Nucleus accumbens (tissue), 56 donors: ENCODE measurements at regions not wholly inside any gene's neighbourhood (a gene's known extent, or its start where the extent isn't known, plus 50 kb on each side); places are given as distances from the start of the nearest gene placed in this dataset.
"Not testable (repeated sequence)": the region's sequence is repeated elsewhere in the genome, so short reads cannot be mapped to it uniquely, and the experiment has no call there.

Experiments
- DNase-seq, 56 donors: peaks; one replicate each; lab custom pipeline; 2025; lab: John Stamatoyannopoulos, UW

DNA sequence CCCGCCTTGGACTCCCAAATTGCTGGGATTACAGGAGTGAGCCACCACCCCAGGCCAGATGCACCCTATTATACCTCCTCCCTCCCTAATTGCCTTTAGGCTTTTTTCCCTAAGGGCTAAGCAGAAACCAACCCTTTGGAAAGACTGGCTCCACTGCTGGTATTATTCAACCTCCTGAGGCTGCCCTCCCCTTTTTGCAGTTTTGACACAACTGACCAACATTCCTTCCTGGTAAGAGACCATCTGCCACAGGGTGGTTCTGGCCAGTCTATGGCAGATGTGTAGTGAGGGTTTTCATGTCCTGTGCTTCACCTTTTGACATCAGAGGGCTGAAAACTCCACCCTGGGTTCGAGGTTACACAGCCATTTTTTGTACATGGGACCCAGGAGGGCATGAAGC is 1785.3 kb upstream of the CELF4 start:
- no peak for DNase-seq

DNA sequence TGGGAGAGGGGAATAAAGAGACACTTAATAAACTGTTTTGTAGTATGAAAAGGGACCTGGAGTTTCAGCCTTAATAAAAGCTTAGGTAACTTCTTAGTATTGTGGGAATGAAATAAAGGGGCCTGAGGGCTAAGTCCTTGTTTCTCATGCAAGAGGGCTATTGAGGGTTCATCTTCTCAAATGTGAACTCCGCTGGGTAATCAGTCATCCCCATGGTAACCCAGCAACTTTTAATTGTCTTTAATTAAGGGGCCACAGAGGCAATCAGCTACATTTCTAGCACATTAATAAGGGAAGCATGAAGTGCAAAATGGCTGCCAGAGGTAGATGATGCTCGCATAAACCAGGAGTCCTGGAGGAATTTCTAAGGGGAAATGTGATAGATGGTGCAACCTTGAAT is 1784.2 kb upstream of the CELF4 start:
- DNase-seq = no peak

DNA sequence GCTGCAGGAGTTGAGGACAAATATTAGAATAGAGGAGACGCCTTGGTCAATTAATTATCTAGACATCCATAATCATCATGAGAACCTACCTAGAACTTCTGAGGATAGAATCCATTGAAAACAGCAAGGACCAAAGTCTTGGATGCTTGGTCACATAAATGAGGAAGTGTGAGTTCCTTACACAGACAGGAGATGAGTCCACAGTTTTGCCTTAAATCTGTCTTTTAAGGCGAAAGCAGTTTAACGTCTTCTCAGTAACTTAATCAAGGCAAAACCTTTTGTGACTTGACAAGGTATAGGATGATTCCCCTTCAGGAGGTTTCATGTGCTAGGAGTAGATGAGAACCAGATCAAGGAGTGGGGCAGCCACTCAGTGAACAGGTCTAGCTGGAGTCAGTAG is 1783.2 kb upstream of the CELF4 start:
- DNase-seq = no peak

DNA sequence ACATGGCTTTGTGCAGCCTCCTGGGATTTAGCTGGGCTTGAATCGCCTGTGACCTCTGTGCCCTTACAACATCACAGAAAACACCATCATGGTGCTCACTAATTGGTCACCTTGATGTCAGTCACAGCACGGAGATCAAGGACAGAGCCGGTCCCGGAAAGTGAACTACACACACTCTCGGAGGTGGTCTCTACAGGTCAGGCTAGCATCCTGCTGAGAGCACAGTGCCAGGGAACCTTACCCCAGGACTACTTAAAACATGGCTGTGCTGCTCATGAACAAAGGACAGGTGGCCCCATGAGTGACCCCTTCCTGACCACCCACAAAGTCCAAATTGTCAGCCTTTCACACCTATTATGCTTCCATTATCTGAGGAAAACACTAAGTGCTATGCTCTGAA is 1782.1 kb upstream of the CELF4 start:
- no peak for DNase-seq

DNA sequence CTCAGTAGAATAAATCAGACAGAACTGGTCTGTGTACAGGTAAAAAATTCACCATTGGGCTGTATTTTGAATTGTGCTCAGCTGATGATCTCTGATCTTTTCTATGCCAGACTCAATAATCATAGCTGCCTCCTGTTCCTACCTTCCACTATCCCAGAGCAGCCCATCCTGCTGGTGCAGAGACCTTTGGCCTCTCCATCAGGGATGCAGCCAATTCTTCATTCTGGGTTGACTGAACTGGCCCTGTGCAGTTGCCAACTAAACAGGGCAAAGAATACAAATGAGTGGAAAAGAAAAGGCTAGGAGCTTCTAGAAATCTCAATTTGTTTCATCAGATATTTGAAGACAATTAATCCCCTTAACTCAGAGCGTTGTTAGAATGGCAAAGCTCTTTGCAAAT is 1781.3 kb upstream of the CELF4 start:
- DNase-seq = peak in 5 of 56 donors; percentile 0 to 18 (median 4)

DNA sequence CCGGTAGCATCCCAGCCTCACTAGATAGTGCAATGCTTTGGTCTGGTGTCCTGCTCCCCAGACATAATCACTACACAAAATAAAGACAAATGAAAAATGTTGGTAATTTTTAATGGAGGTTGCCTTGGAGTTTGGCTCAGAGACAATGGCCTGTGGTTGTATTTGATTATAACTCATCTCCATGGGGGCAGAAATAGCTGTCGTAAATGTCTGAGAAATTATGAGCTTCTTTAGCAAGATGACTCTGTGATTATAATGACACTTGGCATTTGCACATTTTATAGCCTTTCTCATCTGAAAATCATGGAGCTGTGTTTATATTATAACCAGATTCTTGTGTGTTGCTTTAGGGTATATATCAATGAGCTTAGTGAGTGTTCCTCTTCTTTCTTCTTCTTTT is 1779.7 kb upstream of the CELF4 start:
- DNase-seq = no peak

DNA sequence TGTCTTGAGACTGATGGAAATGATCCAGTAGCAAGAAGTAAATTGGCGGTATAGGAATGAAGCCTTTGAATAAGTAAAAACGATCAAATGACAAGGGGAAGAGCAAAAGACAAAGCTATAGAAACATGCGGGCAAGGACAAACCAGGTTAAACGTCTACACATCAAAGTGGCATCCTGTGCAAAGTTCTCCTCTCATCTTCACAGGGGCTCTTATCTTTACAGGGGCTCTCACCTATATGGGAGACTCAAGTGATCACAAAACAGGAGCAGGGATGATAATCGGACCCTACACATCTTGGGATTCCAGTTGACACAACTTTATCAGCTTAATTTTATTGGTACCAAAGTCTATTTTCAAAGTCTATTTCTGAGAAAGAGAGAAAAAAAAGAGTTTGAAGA is 1778.9 kb upstream of the CELF4 start:
- DNase-seq = no peak

DNA sequence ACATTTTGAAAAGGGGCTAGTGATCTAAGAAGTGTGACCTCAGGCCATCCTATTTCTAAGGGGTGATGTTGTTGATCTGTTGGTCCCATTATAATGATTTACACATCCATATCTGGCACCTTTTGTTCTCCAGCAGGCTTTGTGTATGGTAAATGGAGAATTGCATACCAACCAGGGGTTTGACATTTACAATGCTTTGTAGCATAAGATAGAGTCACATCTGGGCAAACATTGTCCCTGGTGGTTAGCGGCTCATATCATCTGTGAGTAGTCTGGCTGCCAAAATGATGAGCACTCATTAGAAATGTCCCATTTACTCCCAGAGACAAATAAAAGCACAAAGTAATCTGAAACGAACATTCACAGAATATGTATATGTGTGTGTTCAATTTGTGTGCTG is 1775.5 kb upstream of the CELF4 start:
- no peak for DNase-seq

DNA sequence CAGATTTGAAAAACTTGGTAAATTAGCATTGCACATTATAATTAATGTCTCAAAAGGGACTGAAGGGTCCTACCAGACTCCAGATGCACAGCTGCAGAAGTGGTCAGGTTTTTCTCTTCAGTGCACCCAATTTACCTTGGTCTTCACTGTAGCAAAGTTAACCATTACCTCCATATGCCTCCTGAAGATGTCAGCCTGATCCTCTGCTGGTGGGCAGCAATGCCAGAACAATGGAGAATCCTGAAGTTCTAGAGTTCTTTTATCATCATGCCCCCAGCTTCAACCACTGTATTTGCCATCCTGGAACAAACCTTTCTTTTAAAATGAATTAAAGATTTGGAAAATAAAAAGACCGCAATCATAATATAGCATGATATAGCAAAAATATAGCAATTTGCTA is 1774.8 kb upstream of the CELF4 start:
- DNase-seq = no peak

DNA sequence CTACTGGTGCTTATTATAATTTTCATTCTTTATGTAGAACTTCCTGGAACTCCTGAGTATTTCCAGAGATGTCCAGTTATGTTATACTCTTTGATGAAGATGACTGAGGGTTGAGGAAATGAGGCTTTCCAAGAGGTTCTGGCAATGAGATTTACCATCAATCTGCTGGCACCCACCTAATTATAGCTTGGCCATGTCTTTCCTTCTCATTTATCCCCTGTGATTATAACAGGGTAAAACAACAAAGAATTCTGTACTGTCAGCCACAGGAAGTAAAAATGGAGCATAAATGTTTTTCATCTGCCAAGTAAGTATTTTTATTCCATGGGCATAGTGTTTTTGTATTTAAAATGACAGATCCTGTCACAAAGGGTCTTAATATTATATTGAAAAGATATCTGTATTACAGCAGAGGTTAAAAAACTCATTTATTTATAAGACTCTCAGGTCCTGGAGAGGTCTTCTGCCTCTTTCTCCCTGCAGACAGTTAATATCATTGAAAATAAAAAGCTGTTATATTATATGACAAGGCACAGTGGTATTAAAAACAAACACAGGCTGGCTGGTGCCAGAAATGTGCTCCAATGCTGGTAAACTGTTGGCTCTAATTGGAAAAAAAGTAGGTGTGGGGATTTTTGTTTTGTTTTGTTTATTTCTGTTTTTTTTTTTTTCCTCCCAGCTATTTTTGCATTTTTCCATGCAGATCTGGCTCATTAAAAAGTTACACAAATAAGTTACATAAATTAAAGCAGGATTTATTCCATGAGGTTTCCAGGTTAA is 1764.1 kb upstream of the CELF4 start:
- DNase-seq = no peak

DNA sequence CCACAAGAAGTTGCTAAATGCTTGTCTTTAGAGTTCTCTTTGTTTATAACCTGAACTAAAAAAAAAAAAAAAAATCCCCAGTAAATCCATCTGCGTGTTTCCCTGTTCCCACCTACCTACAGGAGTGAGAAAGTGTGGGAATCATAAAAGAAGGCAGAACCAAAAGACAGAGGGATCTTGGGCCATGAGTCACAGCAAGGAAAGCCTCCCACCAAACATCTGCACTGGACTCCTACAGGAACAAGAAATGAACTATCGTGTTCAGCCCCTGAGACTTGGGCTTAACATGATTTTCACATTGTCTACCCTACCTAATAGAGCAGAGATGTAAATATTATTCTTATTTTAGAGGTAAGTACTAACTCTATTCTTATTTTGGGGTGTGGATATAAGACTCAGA is 1761.2 kb upstream of the CELF4 start:
- DNase-seq = no peak

DNA sequence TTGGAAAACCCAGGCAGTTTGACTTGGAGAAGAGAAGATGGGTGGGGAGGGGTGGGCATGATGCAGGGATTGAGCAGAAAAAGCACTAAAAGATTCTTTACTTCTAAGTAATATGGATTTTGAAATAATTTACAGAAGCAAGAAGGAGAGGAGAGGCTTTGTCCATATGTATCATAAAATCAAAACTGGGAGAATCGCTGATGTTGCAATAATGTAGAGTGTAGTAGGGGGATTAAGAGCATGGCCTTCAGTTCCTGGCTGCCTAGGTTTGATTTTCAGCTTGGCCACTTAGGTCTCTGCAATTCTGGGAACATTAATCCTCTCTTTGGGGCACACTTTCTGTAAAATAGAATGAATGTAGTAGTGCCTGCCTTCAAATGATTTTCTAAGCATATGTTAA is 1760.4 kb upstream of the CELF4 start:
- no peak for DNase-seq

DNA sequence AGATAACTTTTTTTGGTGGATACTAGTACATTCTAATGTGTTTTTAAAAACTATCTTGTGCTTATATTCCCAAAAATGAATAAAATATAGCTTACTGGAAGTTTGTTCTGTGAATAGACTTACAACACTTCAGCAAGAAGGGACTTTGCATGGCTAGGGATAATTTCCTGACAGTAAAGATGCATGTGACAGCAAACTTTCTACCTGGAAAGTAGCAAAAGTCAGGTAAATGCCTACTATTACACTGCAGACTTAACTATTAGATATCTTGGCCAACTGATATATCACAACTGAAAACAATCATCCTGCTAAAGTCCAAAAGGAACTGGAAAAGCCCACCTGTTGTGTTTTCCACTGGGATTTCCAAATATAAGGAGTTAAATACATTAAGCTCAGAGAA is 1753.5 kb upstream of the CELF4 start:
- DNase-seq = no peak

DNA sequence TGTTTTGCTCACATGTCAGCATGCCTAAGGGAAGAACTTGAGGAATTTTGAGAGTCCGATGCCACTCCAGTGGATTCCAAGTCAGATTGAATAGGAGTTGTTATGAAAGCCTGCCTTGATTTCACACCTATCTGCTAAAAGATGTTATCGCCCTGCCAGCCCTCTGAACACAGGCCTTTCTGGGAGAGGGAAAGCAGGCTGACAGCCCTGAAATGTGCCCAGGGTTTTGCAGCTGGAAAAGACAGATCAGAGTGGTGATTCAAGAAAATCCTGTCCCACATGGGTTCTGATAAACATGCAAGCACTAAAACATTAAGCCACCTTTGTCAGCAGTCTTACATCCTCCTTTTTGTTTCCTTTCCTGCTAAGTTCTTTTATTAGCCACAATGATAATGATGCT is 1752.9 kb upstream of the CELF4 start:
- DNase-seq = no peak

DNA sequence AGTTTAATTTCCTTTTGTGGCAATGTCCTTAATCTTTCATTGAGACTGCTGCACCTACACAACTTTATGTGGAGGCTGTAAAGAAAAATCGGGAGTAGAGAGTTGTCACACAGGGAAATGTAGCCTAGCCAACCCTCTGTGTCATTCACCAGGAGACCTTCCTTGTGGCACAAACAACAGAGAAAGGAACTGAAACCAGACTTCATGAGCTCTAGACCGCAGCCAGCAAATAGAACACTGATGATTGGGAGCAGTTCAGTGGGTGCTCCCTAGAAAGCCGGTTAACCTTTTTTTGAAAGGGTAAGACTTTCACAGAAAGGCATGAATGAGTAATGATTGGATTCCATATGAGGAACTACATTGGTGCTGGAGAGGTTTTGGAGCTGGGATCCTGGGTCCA is 1752.4 kb upstream of the CELF4 start:
- DNase-seq = peak in 3 of 56 donors; percentile 1 to 4 (median 3)

DNA sequence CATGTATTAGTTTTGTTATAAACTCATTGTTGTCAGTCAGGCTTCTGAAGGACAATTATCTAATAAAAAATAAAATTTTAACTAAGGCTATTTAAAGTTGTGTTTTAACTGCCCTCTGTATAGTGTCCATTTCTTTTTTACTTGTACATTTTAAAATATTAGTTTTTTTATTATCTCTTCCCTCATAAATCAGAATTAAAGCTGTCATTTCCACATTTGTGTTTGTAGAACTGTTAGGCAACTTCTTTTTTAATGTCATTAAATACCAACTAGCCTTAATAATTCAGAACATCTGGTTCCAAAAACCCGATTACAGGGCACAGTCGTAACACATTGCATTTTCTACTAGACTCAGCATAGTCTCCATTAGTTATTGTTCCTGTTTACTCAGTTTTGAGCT is 1749.0 kb upstream of the CELF4 start:
- no peak for DNase-seq

DNA sequence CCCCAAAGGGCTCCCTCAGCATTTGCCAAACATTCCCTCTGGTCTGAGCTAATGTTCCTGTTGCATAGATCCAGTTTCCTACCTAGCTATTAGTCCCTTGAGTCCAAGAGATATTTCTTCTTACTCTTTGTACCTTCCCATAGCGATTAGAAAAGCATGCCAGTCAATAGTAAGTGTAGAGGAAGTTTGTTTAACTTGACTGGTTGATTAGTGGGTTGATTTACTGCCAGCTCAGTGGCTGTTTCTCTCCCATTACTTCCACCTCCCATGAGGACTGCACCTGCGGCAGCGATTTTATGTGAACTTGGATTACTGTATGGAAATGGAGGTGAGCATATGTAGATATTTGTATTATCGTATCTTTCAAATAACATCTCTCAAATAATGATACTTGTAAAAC is 1748.4 kb upstream of the CELF4 start:
- no peak for DNase-seq

DNA sequence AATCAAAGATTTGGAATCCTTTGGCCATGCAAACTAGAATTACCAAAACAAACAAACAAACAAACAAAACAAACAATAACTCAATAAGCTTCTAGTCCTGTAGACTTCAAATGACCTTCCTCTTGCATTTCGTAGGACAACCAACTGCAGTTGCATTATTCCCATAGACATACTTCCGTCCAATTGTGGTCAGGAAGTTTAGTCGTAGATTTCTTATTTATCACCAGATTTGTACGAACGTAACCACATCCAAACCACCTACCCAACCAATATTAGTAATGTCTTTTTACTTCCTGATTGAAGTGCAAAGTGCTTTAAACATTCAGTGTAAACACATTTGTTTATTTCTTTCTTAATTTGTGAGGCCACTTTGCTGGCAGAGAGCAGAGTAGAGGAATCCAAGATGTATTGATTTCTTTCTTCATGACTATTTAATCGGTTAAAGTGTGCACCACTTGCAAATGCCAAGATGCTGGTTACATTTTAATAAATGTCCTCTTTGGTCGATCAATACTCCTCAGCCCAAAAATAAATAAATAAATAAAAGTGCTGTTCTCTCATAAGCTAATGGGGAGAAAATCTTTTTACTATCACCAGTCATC is 1745.6 kb upstream of the CELF4 start:
- DNase-seq = no peak

DNA sequence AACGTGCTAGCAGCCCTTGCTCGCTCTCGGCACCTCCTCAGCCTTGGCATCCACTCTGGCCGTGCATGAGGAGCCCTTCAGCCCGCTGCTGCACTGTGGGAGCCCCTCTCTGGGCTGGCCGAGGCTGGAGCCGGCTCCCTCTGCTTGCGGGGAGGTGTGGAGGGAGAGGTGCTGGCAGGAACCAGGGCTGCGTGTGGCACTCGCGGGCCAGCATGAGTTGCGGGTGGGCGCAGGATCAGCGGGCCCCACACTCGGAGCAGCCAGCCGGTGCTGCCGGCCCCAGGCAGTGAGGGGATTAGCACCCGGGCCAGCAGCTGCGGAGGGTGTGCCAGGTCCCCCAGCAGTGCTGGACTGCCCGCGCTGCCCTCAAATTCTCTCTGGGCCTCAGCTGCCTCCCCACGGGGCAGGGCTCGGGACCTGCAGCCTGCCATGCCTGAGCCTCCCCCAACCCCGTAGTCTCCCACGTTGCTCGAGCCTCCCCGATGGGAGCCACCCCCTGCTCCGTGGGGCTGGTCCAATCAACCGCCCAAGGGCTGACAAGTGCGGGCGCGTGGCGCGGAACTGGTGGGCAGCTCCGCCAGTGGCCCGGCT is 1743.4 kb upstream of the CELF4 start:
- DNase-seq = not testable (repeated sequence)

DNA sequence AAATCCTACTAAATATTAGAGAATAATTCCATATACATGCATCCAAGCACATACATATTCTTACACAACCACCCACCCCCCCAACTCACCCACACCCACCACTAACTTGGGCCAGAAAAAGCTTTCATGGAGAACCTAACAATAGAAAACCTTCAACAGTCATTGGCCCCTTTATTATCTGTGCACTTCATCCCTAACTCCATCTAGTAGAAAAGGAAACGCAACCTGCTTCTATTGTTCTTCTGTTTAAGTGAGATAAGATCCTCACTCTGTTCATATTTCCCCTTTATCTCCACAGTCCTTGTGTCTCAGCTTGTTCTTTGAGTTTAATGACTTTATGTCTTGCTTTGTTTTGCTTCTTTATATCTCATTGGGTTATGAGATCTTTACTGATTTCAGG is 1740.2 kb upstream of the CELF4 start:
- DNase-seq = no peak

DNA sequence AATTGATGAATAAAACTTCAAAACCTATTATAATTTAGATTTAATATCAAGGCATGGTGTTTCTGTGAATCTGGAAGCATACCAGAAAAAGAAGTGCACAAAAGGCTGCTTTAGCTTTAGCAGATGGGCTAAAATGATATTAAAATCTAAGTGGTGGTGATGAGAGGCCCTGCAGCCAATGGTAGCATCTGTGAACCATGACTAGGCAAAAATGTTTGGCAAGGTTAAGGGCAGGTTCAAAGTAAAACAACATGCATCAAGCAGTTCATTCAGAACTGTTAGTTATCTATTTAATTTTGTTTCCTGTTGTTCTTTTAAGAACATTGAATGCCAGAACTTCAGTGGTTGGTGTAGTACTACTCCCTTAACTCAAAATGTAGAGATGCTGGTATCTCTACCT is 1736.9 kb upstream of the CELF4 start:
- no peak for DNase-seq

DNA sequence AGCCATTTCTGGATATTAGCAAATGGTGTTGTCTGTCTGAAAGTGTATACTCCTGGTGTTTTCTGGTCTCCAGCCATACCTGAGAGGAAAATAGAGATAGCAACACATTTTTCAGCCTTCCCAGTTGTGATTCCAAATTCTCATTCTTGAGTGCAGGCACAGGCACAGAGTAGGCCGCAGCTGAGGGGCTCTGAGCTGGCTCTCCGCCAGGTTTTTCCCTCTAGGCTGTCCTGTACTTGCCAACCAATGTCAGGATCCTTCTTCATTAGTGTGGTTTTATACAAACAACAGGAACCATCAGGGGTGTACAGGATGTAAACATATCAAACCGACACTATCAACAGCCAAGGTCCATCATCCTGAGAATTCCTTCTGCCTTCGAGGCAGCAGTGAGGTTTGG is 1733.6 kb upstream of the CELF4 start:
- no peak for DNase-seq
